HFFc6 (cell line): ENCODE measurements at regions not wholly inside any gene's neighbourhood (a gene's known extent, or its start where the extent isn't known, plus 50 kb on each side); places are given as distances from the start of the nearest gene placed in this dataset.

Experiments
- DNase-seq: peaks from one replicate; pipeline ENCODE4 v3.0.0-alpha.2; 2018
- H3K27ac Mint-ChIP-seq: 2 replicates; pipeline ENCODE4 v1.8.0; 2020; ENCODE audit warnings: mild to moderate bottlenecking, mixed read lengths
- H3K27me3 Mint-ChIP-seq: 2 replicates; pipeline ENCODE4 v1.8.0; 2021; ENCODE audit warnings: mild to moderate bottlenecking, moderate library complexity, mixed read lengths; ENCODE audit not compliant: insufficient read depth
- H3K36me3 Mint-ChIP-seq: 2 replicates; pipeline ENCODE4 v1.8.0; 2021; ENCODE audit warnings: low read depth, mixed read lengths
- H3K4me1 Mint-ChIP-seq: 2 replicates; pipeline ENCODE4 v1.8.0; 2020; ENCODE audit warnings: low read depth, mixed read lengths
- H3K4me3 Mint-ChIP-seq: 2 replicates; pipeline ENCODE4 v1.8.0; 2020; ENCODE audit warnings: mild to moderate bottlenecking, moderate library complexity, mixed read lengths
- H3K9me3 Mint-ChIP-seq: 2 replicates; pipeline ENCODE4 v1.8.0; 2020; ENCODE audit warnings: mild to moderate bottlenecking, mixed read lengths
- TF ChIP-seq, protein P1 (sequence below): fragments of 200-600 bp; sonication (generic); IDR thresholded peaks from 2 replicates; pipeline ENCODE4 v1.5.0; 2021; ENCODE audit warnings: antibody characterized with exemption, mild to moderate bottlenecking

DNA sequence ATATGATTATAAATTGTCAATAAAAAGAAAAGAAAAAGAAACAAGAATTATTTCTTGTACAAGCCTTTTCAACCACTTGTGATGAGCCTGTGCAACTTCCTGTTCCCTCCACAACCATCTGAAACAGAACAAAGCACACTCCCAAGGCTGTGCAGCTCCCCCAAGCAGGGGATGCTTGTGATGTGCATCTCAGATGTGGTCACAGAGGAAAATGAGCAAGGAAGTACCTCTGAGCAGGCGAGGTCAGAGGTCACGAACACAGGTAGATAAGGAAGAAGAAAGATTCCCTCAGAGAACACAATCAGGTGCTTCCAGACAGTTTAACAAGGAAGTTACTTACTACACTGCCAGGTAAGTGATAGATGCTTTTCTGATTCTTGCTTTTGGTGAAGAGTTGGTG, 274.8 kb upstream of the SLC39A10 start:
- H3K36me3 Mint-ChIP-seq, result no peaks in the 10 kb centered on the region
- no peaks in the 10 kb centered on the region for H3K9me3 Mint-ChIP-seq
- H3K27me3 Mint-ChIP-seq, result no peaks in the 10 kb centered on the region; the same call in 1 of the 2 replicates
- no peak overlapping the region for H3K27ac Mint-ChIP-seq
- TF ChIP-seq, protein P1, sequence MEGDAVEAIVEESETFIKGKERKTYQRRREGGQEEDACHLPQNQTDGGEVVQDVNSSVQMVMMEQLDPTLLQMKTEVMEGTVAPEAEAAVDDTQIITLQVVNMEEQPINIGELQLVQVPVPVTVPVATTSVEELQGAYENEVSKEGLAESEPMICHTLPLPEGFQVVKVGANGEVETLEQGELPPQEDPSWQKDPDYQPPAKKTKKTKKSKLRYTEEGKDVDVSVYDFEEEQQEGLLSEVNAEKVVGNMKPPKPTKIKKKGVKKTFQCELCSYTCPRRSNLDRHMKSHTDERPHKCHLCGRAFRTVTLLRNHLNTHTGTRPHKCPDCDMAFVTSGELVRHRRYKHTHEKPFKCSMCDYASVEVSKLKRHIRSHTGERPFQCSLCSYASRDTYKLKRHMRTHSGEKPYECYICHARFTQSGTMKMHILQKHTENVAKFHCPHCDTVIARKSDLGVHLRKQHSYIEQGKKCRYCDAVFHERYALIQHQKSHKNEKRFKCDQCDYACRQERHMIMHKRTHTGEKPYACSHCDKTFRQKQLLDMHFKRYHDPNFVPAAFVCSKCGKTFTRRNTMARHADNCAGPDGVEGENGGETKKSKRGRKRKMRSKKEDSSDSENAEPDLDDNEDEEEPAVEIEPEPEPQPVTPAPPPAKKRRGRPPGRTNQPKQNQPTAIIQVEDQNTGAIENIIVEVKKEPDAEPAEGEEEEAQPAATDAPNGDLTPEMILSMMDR, result no peak
- H3K4me1 Mint-ChIP-seq, result no peaks in the 10 kb centered on the region
- no peak overlapping the region for H3K4me3 Mint-ChIP-seq
- no peak for DNase-seq

DNA sequence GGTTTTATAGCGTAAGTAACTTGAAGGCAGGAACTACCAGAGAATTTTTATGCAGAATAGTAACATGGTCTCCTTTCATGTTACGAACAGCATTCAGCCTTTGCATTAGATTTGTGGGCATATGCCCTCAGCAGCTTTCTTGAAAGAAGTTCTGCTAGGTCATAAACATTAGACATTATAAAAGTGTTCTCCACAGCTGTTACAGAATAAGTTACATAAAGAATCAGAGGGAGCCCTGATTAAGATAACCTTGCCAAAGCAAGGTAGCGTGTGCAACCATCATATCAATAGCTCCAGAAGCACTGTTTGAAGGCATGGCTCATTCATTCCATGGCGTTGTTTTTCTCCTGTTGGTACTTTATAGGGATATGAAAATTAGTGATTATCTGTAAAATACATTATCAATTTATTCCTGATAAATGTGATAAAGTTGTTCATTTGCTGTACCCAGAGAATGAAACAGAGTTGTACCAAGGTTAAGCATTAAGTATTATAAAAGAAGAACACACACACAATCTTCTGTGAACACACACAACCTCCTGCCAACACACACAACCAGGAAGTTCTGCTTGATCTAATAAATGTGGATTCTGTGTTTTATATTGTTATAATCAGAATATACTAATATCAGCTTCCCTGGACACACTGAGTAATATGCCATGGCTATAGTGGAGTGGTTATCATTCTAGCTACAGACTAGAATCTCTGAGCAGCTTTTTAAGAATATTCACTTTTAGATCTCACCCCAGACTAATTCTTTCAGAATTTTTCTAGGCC, 286.7 kb upstream of the SLC39A10 start:
- peaks cover 7% of the 10 kb centered on the region for H3K9me3 Mint-ChIP-seq
- peaks cover 9% of the 10 kb centered on the region for H3K4me1 Mint-ChIP-seq
- H3K27me3 Mint-ChIP-seq, result no peaks in the 10 kb centered on the region; the same call in 1 of the 2 replicates
- H3K4me3 Mint-ChIP-seq, result no peak overlapping the region
- TF ChIP-seq, protein P1, result no peak
- no peak overlapping the region for H3K27ac Mint-ChIP-seq
- no peak for DNase-seq
- peaks cover 5% of the 10 kb centered on the region for H3K36me3 Mint-ChIP-seq

DNA sequence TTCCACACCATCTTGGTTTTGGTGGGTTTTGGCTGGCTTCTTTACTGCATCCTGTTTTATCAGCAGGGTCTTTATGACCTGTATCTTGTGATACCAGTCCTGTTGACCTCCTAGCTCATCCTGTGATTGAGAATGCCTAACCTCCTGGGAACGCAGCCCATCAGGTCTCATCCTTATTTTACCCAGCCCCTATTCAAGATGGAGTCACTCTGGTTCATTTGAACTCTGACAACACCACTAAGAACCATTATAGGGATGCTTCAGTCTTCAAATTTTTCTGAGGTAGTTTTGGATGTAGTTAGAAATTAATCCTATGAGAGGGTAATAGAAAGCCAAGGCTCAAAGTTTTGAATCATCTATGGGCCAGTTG, 287.8 kb upstream of the SLC39A10 start:
- peaks cover 11% of the 10 kb centered on the region for H3K36me3 Mint-ChIP-seq
- no peak overlapping the region for H3K27ac Mint-ChIP-seq
- H3K4me3 Mint-ChIP-seq, result no peak overlapping the region
- H3K4me1 Mint-ChIP-seq, result peaks cover 20% of the 10 kb centered on the region
- H3K27me3 Mint-ChIP-seq, result no peaks in the 10 kb centered on the region; the same call in 1 of the 2 replicates
- H3K9me3 Mint-ChIP-seq, result peaks cover 18% of the 10 kb centered on the region
- TF ChIP-seq, protein P1, result no peak
- no peak for DNase-seq

DNA sequence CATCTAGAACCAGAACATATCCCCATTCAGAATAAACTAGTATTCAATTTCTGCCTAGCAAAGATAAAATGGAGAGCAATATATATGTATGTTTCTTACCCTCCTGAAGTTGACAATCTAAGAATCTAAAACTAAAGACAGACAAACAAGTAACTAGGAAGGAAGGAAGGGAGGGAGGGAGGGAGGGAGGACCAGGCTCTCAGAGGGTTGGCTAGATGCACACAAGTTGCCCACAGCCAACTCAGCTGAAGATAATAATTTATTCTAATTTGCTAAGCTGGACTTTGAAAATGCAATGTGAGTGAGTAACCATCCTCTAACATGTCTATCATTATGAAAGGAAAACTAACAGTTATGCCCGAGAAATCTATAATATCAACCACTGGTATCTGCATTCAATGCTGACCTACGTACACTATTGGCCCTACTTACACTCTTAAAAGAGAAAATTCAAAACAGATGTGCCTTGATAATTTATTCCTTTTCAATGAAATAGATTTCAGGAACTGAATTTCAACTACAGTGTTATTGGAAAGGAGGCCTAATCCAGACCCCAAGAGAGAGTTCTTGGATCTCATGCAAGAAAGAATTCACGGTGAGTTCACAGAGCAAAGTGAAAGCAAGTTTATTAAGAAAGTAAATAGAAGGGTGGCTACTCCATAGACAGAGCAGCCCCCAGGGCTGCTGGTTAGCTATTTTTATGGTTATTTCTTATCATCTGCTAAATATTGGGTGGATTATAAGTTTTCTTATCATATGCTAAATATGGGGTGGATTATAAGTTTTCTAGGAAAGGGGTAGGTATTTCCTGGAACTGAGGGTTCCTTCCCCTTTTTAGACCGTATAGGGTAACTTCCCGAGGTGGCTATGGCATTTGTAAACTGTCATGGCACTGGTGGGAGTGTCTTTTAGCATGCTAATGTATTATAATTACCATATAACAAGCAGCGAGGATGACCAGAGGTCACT, 288.5 kb upstream of the SLC39A10 start:
- TF ChIP-seq, protein P1, result no peak
- Mint-ChIP-seq H3K27ac (no peak overlapping the region), H3K9me3 (peaks cover 18% of the 10 kb centered on the region), H3K4me3 (no peak overlapping the region; the same call in 1 of the 2 replicates), H3K27me3 (no peaks in the 10 kb centered on the region; the same call in 1 of the 2 replicates), H3K36me3 (peaks cover 11% of the 10 kb centered on the region), H3K4me1 (peaks cover 27% of the 10 kb centered on the region)
- DNase-seq, result no peak

DNA sequence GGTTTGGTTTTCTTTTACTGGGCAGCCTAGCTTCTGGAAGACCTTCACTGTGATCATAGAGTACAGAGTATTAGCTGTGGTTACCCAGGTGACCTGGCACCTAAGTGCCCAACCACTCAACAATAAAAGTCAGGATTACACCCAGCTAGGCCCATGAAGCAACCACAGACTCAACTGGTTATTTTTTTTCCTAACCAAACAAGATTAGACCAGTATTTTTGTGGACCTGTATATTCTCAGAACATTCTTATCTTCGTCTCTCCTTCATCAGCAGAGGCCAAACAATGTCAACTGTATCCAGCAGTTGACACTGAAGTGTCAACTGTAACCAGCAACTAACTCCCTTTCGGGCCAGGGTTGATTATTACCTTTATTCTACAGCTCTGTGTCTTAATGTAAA, 289.2 kb upstream of the SLC39A10 start:
- H3K9me3 Mint-ChIP-seq, result peaks cover 18% of the 10 kb centered on the region
- H3K4me3 Mint-ChIP-seq, result no peak overlapping the region
- peaks cover 34% of the 10 kb centered on the region for H3K4me1 Mint-ChIP-seq
- TF ChIP-seq, protein P1, result no peak
- no peak overlapping the region for H3K27ac Mint-ChIP-seq
- no peaks in the 10 kb centered on the region; the same call in 1 of the 2 replicates for H3K27me3 Mint-ChIP-seq
- H3K36me3 Mint-ChIP-seq, result peaks cover 11% of the 10 kb centered on the region
- DNase-seq, result no peak
